GM18951 (cell line): ENCODE measurements at regions not wholly inside any gene's neighbourhood (a gene's known extent, or its start where the extent isn't known, plus 50 kb on each side); places are given as distances from the start of the nearest gene placed in this dataset.

Source experiments
- POLR2A ChIP-seq: IDR thresholded peaks from 4 replicates; pipeline ENCODE4 v1.6.1; 2011; ENCODE audit warnings: mild to moderate bottlenecking; ENCODE audit not compliant: insufficient read length, insufficient read depth; ENCODE audit errors: extremely low read depth
- in situ Hi-C: fragments of 300-500 bp; cut with MboI; formaldehyde crosslinking; loops from one replicate; pipeline ENCODE4 v1.12.0; 2022; ENCODE audit warnings: low sequenced_read_pairs, mixed read lengths, inconsistent platforms; ENCODE audit not compliant: unreplicated experiment

DNA sequence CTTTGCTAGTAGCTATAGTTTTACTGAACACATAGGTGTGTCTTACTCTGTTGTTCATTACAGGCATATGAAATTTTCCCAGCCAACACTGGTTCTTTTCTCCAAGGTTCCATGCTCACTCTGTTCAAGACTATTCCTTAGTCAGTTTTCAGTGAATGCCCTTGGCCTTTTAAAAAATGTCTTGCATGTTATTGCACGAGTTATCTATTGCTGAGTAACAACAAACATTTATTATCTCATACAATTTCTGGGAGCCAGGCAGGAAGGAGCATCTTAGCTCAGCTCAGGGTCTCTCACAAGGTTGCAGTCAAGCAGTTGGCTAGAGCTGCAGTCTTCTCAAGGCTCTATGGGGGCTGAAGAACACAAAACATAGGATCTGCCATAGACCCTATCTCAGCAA is 223.5 kb downstream of the BTG1 start:
- in situ Hi-C loops = no loop called here
- TF ChIP-seq POLR2A = no peak

- in situ Hi-C loops = no loop called here
- no peak for TF ChIP-seq POLR2A
Observed at GRCh38 chr12:91921555-91921954, 224.1 kb downstream of the BTG1 start.

DNA sequence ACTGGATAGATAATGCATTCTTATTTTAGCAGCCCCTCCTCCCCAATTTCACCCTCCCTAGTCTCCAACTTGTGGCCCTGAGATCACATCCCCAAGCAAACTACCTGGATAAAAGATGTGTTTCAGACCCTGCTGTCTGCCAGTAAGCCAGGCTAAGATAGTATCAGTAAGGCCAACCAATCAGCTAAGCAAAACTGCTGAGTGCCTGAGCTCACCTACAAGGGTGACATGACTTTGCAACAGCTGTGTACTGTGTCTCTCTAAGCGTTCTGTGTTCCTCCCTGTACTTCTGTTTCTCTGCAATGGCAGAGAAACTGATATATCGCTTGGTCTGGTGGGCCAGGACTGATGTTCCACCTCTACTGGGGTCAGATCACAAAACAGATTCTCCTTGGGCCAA is 224.9 kb downstream of the BTG1 start:
- in situ Hi-C loops = no loop called here
- no peak for TF ChIP-seq POLR2A

- no peak for TF ChIP-seq POLR2A
- in situ Hi-C loops = no loop called here
Observed at GRCh38 chr12:91920276-91920675, 225.4 kb downstream of the BTG1 start.

DNA sequence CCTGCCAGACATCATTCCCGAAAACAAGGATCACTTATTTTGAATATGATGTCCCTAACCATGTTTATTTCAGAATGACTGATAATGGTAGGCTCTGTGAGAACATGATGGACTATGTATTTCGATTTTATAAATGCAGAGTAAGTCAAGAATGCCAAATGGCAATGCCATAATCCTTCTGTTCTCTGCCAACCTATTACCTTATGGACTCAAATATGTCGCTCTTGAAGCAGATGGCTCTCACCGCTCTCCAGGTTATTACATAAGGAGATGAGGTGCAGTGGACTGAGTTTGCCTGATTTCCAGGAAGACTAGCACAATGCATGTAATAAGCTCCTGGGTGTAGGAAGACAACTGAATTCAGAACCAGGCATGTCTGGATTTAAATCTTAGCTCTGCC is 227.2 kb downstream of the BTG1 start:
- in situ Hi-C loops = no loop called here
- no peak for TF ChIP-seq POLR2A

- in situ Hi-C loops = no loop called here
- no peak for TF ChIP-seq POLR2A
Observed at GRCh38 chr12:91914701-91915100, 230.9 kb downstream of the BTG1 start.

- in situ Hi-C loops = no loop called here
- TF ChIP-seq POLR2A = no peak
Observed at GRCh38 chr12:91913651-91914050, 232.0 kb downstream of the BTG1 start.

DNA sequence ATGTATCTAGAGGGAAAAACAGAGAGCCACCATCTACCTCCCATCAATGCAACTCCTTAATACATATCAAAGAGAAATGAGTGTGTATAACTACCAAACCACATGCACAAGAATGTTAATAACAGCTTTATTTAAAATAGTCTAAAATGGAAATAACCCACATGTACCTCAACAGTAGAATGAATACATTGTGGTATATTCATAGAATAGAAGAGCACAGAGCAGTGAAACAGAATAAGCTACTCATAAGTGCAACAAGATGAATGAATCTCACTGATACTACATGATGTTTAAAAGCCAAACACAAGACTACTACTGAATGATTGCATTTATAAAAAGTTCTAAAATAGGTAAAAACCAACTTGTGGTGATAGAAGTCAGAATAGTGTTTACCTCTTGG is 232.5 kb downstream of the BTG1 start:
- TF ChIP-seq POLR2A = no peak
- in situ Hi-C loops = no loop called here

DNA sequence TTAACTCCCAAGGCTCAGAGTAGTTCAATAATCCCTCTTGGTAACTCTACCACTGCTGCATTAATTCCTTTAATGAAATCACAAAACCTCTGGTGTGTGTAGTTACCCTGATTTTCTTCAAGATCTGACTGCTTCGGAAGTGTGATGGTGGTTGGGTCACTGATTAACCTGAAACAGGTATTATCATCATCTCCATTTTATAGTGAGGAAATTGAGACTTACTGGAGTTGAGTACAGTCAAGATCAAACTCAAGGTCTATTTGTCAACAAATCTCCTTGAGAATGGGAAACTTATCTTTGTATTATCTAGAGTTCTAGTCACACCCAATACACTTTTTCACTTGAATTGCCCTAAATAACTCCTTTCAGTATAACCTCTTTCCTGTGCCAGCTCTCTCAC is 233.5 kb downstream of the BTG1 start:
- no peak for TF ChIP-seq POLR2A
- in situ Hi-C loops = no loop called here

GRCh38 chr12:91910871-91911388 is 234.7 kb downstream of the BTG1 start:
- in situ Hi-C loops = no loop called here

GRCh38 chr12:91902860-91903683 is 242.6 kb downstream of the BTG1 start:
- in situ Hi-C loops = no loop called here
- TF ChIP-seq POLR2A = no peak

More at GRCh38 chr12:91910871-91911388, 234.7 kb downstream of the BTG1 start:
- no peak for TF ChIP-seq POLR2A

- no peak for TF ChIP-seq POLR2A
- in situ Hi-C loops = no loop called here
Observed at GRCh38 chr12:91901381-91902074, 244.1 kb downstream of the BTG1 start.

- in situ Hi-C loops = no loop called here
- TF ChIP-seq POLR2A = no peak
Observed at GRCh38 chr12:91900971-91901370, 244.7 kb downstream of the BTG1 start.

- in situ Hi-C loops = no loop called here
- TF ChIP-seq POLR2A = no peak
Observed at GRCh38 chr12:91899056-91899455, 246.6 kb downstream of the BTG1 start.

DNA sequence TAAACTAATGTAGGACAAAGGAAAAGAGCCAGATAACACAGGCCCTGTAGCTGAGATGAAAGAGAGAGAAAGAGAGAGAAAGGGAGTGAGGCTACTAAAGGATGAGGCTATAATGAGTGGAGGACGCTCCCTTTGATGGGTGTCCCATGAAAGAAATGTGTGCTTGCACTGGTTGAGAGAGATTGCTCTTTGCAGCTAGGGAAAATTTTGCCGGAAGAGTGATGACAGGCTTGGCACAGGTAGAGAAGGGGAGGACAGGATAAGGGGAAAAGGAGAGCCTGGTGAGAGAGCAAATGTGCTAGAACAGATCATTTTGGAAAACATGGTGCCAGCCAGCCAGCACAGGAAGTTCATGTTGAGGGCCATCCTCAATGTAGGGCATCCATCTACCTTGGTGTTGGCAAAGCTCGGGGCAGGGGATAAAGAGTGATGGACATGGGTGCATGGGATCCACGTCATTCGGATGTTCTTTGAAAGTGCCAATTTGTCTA is 248.6 kb downstream of the BTG1 start:
- TF ChIP-seq POLR2A = no peak
- in situ Hi-C loops = no loop called here
